HCT116 (cell line): ENCODE measurements at regions not wholly inside any gene's neighbourhood (a gene's known extent, or its start where the extent isn't known, plus 50 kb on each side); places are given as distances from the start of the nearest gene placed in this dataset.
A peak's percentile ranks its signal among the peaks of the same experiment; 100 is the strongest.

Experiments
- ATAC-seq: fragments of 200-7000 bp; cut with Tn5 transposase; 2 replicates; pipeline ENCODE4 v1.9.1; 2020; ENCODE audit warnings: mild to moderate bottlenecking, moderate library complexity
- BruUV-seq: library from RNA; stranded (reverse); fragments of 400-500 nt; replicated peaks from 2 replicates; lab custom pipeline; 2021; lab: Mats Ljungman, UMichigan
- CTCF ChIA-PET: fragments of 300-600 bp; sonication (Branson Sonifier 250); formaldehyde crosslinking; loops from one replicate; lab custom pipeline; 2021; ENCODE audit warnings: antibody characterized with exemption; lab: Charles Lee
- POLR2A ChIA-PET: fragments of 300-600, 350-600 bp; sonication (Branson Sonifier 250); formaldehyde crosslinking; loops from one replicate; lab custom pipeline; 2021; ENCODE audit warnings: antibody characterized with exemption; lab: Charles Lee
- RAD21 ChIA-PET, 2 experiments: fragments of 300-600 bp; sonication (Branson Sonifier 250); formaldehyde crosslinking; loops; one replicate each; lab custom pipeline; 2023; ENCODE audit warnings: low total read pairs in 2 of 2; ENCODE audit not compliant: uncharacterized antibody in 2 of 2, unreplicated experiment in 2 of 2, low non-redundant PET in 1 of 2; lab: Charles Lee
- DNase-seq: peaks from one replicate; pipeline ENCODE4 v3.0.0-alpha.2; 2010; ENCODE audit warnings: low read depth, low spot score
- H2AFZ ChIP-seq: fragments of 200-600 bp; shearing (Covaris generic), sonication (generic); 2 replicates; pipeline ENCODE4 v1.6.1; 2017; ENCODE audit warnings: low read depth, mixed run types, mixed read lengths, antibody characterized with exemption, low read length; ENCODE audit not compliant: poor library complexity, severe bottlenecking
- H3K27ac ChIP-seq: 2 replicates; pipeline ENCODE4 v1.5.1; 2012; ENCODE audit warnings: low read depth, low read length
- H3K27me3 ChIP-seq: fragments of 200-600 bp; sonication (generic); 2 replicates; pipeline ENCODE4 v1.6.1; 2016; ENCODE audit warnings: mixed run types, low read length, mixed read lengths; ENCODE audit not compliant: insufficient read depth
- H3K36me3 ChIP-seq, 2 experiments: fragments of 200-500 bp in 1 of 2; fragments of 200-600 bp in 1 of 2; sonication (Bioruptor generic) in 1 of 2; sonication (generic) in 1 of 2; 2 replicates each; pipeline versions ENCODE4 v1.5.1 to v1.6.1; 2014 to 2016; ENCODE audit warnings: low read length in 2 of 2, inconsistent platforms in 1 of 2, mixed read lengths in 1 of 2, mixed run types in 1 of 2; ENCODE audit not compliant: insufficient read depth in 2 of 2, control insufficient read depth in 1 of 2
- H3K4me1 ChIP-seq, 2 experiments: fragments of 200-600 bp in 1 of 2; sonication (generic) in 1 of 2; 2 replicates each; pipeline versions ENCODE4 v1.5.1 to v1.6.1; 2012 to 2017; ENCODE audit warnings: low read length in 2 of 2, inconsistent platforms in 1 of 2, mild to moderate bottlenecking in 1 of 2, mixed read lengths in 1 of 2, mixed run types in 1 of 2, moderate library complexity in 1 of 2; ENCODE audit not compliant: insufficient read depth in 2 of 2, control insufficient read depth in 1 of 2
- H3K4me2 ChIP-seq: fragments of 200-600 bp; sonication (generic); 2 replicates; pipeline ENCODE4 v1.6.1; 2017; ENCODE audit warnings: mixed run types, low read length, mixed read lengths
- H3K4me3 ChIP-seq, 2 experiments: fragments of 200-600 bp in 1 of 2; sonication (generic) in 1 of 2; replicated peaks in 1 of 2; 2 replicates each; pipeline ENCODE4 v1.5.1; 2011 to 2016; ENCODE audit warnings: low read length in 2 of 2, control low read depth in 1 of 2, low read depth in 1 of 2, mild to moderate bottlenecking in 1 of 2, mixed read lengths in 1 of 2, mixed run types in 1 of 2
- H3K79me2 ChIP-seq: fragments of 200-600 bp; sonication (generic); 2 replicates; pipeline ENCODE4 v1.6.1; 2017; ENCODE audit warnings: mild to moderate bottlenecking, mixed run types, low read length, moderate library complexity, mixed read lengths; ENCODE audit not compliant: insufficient read depth
- H3K9ac ChIP-seq: fragments of 200-600 bp; sonication (generic); 2 replicates; pipeline ENCODE4 v1.6.1; 2016; ENCODE audit warnings: low read length, mixed read lengths
- H3K9me2 ChIP-seq: fragments of 200-600 bp; sonication (generic), shearing (Covaris generic); 2 replicates; pipeline ENCODE4 v1.6.1; 2017; ENCODE audit warnings: mixed run types, mild to moderate bottlenecking, moderate library complexity; ENCODE audit not compliant: insufficient read depth
- H3K9me3 ChIP-seq, 2 experiments: fragments of 200-500 bp in 1 of 2; fragments of 200-600 bp in 1 of 2; sonication (Bioruptor generic) in 1 of 2; sonication (generic) in 1 of 2; 2 replicates each; pipeline ENCODE4 v1.6.1; 2014 to 2017; ENCODE audit warnings: low read length in 2 of 2, mixed read lengths in 2 of 2, inconsistent platforms in 1 of 2, low read depth in 1 of 2, mild to moderate bottlenecking in 1 of 2, mixed run types in 1 of 2, moderate library complexity in 1 of 2; ENCODE audit not compliant: control insufficient read depth in 1 of 2, insufficient read depth in 1 of 2
- H4K20me1 ChIP-seq: fragments of 200-600 bp; sonication (generic), shearing (Covaris generic); 2 replicates; pipeline ENCODE4 v1.6.1; 2017; ENCODE audit warnings: mixed run types, mild to moderate bottlenecking, moderate library complexity; ENCODE audit not compliant: insufficient read depth
- CBX3 ChIP-seq: IDR thresholded peaks from 2 replicates; pipeline ENCODE4 v1.6.1; 2012; ENCODE audit warnings: low read depth
- EZH2 ChIP-seq: fragments of 200-600 bp; sonication (generic); IDR thresholded peaks from 2 replicates; pipeline ENCODE4 v1.6.1; 2017; ENCODE audit warnings: antibody characterized with exemption, mixed run types
- EZH2phosphoT487 ChIP-seq: fragments of 200-600 bp; IDR thresholded peaks from 2 replicates; pipeline ENCODE4 v1.6.1; 2018; ENCODE audit warnings: antibody characterized with exemption, borderline replicate concordance
- FOSL1 ChIP-seq: IDR thresholded peaks from 2 replicates; pipeline ENCODE4 v1.6.1; 2012; ENCODE audit warnings: low read depth
- POLR2A ChIP-seq: IDR thresholded peaks from 2 replicates; pipeline ENCODE4 v1.7.0; 2011; ENCODE audit warnings: borderline replicate concordance; ENCODE audit not compliant: insufficient read depth, insufficient read length; ENCODE audit errors: extremely low read depth
- POLR2AphosphoS5 ChIP-seq: IDR thresholded peaks from 2 replicates; pipeline ENCODE4 v1.6.1; 2011; ENCODE audit warnings: mild to moderate bottlenecking, low read depth, low read length, moderate library complexity
- RAD21 ChIP-seq: IDR thresholded peaks from 2 replicates; pipeline ENCODE4 v1.6.1; 2012; ENCODE audit warnings: low read depth, mild to moderate bottlenecking
- SIN3A ChIP-seq: IDR thresholded peaks from 2 replicates; pipeline ENCODE4 v1.6.1; 2012; ENCODE audit warnings: low read depth
- SP1 ChIP-seq: IDR thresholded peaks from 2 replicates; pipeline ENCODE4 v1.6.1; 2012; ENCODE audit warnings: low read depth
- YY1 ChIP-seq: IDR thresholded peaks from 2 replicates; pipeline ENCODE4 v1.6.1; 2011; ENCODE audit warnings: low read length, low read depth, moderate library complexity, mild to moderate bottlenecking; ENCODE audit not compliant: insufficient replicate concordance; ENCODE audit errors: extremely low read depth
- ZFX ChIP-seq: fragments of 450-650 bp; IDR thresholded peaks from 2 replicates; pipeline ENCODE4 v1.6.1; 2017
- ZNF274 ChIP-seq: fragments of 200-500 bp; sonication (Bioruptor generic); IDR thresholded peaks from 2 replicates; pipeline ENCODE4 v1.6.1; 2014; ENCODE audit warnings: mild to moderate bottlenecking, low read depth, low read length, inconsistent platforms
- intact Hi-C: fragments of 100-400 bp; cut with micrococcal nuclease; formaldehyde crosslinking; loops from 2 replicates; pipeline ENCODE4 v1.10.0; 2022
- TF ChIP-seq, protein P1 (sequence below), 3 experiments: fragments of 200-600 bp in 1 of 3; sonication (generic) in 1 of 3; IDR thresholded peaks in 2 of 3; conservative IDR thresholded peaks in 1 of 3; 2 replicates each; pipeline ENCODE4 v1.5.1; 2012 to 2017; ENCODE audit warnings: low read depth in 2 of 3, low read length in 2 of 3, antibody characterized with exemption in 1 of 3, borderline replicate concordance in 1 of 3, control low read depth in 1 of 3, mild to moderate bottlenecking in 1 of 3, mixed read lengths in 1 of 3, mixed run types in 1 of 3, moderate library complexity in 1 of 3; ENCODE audit not compliant: insufficient read depth in 1 of 3
- TF ChIP-seq, protein P2 (sequence below): IDR thresholded peaks from 2 replicates; pipeline ENCODE4 v1.6.1; 2012

DNA sequence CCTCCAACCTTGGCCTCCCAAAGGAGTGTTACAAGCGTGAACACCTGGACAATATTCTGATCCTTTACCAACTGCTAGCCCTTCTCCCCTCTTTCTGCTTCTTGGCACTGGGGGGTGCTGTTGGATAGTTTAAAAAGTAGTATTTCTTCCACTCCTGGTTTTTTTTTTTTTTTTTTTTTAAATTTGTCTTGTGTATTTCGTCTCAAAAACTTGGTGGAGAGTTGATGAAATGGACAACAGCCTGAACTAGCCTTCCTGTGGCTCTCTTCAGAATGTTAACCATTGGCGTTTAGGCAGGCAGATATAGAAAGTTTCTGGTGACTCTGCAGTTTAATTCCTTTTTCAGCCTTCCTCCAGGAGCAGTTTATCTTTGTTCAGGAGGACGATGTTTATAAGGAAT is 69.7 kb upstream of the USP24 start:
- no peaks in the 10 kb centered on the region for H3K9me2 ChIP-seq
- no peak overlapping the region for H3K4me2 ChIP-seq
- H3K9me3 ChIP-seq: no peaks in the 10 kb centered on the region
- intact Hi-C loops: loop anchor here (1.0 to 10.0 kb wide), 8 partner anchors 52 to 1680 kb away; partner anchors contain the start of gene C8B
- H3K36me3 ChIP-seq: no peaks in the 10 kb centered on the region
- no peak overlapping the region for H3K27ac ChIP-seq
- no peaks in the 10 kb centered on the region for H3K79me2 ChIP-seq
- DNase-seq: peak; percentile 29
- peak; percentile 81 for ATAC-seq
- POLR2A ChIA-PET: interaction anchor here (1.4 to 1.7 kb wide), 2 partner anchors 53 to 1519 kb away, joined by 3 to 4 read pairs; no protein-coding TSS in a partner anchor
- BruUV-seq: no TSS peak
- no peak overlapping the region for H3K9ac ChIP-seq
- no peak overlapping the region for H3K4me3 ChIP-seq
- H3K27me3 ChIP-seq: no peaks in the 10 kb centered on the region
- CTCF ChIA-PET: interaction anchor here (1.1 to 3.7 kb wide), 4 partner anchors 53 to 1519 kb away, joined by 4 to 23 read pairs (median 6); no protein-coding TSS in a partner anchor
- RAD21 ChIA-PET: interaction anchor here in 1 of 2 experiments (1.1 kb wide), 1 partner anchor 1300 kb away, joined by 4 read pairs; no protein-coding TSS in a partner anchor
- TF ChIP-seq, protein P1, sequence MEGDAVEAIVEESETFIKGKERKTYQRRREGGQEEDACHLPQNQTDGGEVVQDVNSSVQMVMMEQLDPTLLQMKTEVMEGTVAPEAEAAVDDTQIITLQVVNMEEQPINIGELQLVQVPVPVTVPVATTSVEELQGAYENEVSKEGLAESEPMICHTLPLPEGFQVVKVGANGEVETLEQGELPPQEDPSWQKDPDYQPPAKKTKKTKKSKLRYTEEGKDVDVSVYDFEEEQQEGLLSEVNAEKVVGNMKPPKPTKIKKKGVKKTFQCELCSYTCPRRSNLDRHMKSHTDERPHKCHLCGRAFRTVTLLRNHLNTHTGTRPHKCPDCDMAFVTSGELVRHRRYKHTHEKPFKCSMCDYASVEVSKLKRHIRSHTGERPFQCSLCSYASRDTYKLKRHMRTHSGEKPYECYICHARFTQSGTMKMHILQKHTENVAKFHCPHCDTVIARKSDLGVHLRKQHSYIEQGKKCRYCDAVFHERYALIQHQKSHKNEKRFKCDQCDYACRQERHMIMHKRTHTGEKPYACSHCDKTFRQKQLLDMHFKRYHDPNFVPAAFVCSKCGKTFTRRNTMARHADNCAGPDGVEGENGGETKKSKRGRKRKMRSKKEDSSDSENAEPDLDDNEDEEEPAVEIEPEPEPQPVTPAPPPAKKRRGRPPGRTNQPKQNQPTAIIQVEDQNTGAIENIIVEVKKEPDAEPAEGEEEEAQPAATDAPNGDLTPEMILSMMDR (IDR thresholded peaks at IDR 0.05 in 2 of 3, conservative IDR thresholded peaks at IDR 0.05 in 1 of 3; ENCODE audit: borderline replicate concordance in 1 of 3, insufficient read depth in 1 of 3, low read depth in 2 of 3, low read length in 2 of 3): peak; percentile 53 to 76 (median 73)
- TF ChIP-seq RAD21 (peak; percentile 82), SIN3A (no peak), FOSL1 (no peak), ZFX (no peak), ZNF274 (no peak), POLR2AphosphoS5 (no peak), YY1 (no peak), POLR2A (no peak), CBX3 (no peak), EZH2phosphoT487 (no peak), SP1 (no peak), EZH2 (no peak)
- TF ChIP-seq, protein P2, sequence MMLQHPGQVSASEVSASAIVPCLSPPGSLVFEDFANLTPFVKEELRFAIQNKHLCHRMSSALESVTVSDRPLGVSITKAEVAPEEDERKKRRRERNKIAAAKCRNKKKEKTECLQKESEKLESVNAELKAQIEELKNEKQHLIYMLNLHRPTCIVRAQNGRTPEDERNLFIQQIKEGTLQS: no peak
- H2AFZ ChIP-seq: peak overlapping the region; percentile 83
- no peaks in the 10 kb centered on the region for H4K20me1 ChIP-seq
- peaks cover 0 to 14% of the 10 kb centered on the region in 2 experiments; a peak in 1 of 4 replicates for H3K4me1 ChIP-seq
